LNCAP (cell line): ENCODE measurements at regions not wholly inside any gene's neighbourhood (a gene's known extent, or its start where the extent isn't known, plus 50 kb on each side); places are given as distances from the start of the nearest gene placed in this dataset.

Source experiments
- TF ChIP-seq, protein P1 (sequence below): fragments of 450-650 bp; IDR thresholded peaks from 2 replicates; pipeline ENCODE4 v1.5.1; 2017; ENCODE audit warnings: mild to moderate bottlenecking

DNA sequence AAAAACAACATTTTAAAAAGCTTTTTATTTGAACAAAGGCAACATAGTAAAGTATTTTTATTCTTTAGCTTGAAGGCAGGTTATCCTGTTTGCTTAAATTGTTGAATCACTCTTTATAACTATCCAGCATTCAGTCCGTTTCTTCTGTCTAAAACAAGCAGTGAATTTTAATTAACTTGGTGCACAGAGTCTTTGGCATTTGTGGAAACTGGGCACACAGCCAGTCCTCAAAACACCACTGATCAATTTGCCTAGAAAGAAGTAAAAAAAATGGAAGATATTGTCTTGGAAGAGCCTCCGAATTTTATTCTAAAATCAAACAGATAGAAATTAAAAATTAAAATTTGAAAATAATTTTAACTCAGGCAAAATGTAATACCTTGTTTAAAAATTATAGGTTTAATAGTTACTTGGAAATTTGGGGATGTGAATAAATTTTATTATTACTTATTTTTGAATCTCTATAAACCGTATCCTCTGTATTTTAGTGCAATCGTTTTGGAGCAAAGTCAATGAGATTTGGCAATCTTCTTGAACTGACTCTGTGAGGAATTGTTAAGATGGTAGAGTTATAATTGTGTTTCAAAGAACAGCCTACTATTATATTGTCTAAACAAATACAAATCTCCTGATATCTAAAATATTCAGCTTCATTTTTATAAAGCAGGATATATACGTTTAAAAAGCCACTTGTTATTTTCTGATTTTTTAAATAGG, 927.0 kb downstream of the SLC16A7 start:
- TF ChIP-seq, protein P1, sequence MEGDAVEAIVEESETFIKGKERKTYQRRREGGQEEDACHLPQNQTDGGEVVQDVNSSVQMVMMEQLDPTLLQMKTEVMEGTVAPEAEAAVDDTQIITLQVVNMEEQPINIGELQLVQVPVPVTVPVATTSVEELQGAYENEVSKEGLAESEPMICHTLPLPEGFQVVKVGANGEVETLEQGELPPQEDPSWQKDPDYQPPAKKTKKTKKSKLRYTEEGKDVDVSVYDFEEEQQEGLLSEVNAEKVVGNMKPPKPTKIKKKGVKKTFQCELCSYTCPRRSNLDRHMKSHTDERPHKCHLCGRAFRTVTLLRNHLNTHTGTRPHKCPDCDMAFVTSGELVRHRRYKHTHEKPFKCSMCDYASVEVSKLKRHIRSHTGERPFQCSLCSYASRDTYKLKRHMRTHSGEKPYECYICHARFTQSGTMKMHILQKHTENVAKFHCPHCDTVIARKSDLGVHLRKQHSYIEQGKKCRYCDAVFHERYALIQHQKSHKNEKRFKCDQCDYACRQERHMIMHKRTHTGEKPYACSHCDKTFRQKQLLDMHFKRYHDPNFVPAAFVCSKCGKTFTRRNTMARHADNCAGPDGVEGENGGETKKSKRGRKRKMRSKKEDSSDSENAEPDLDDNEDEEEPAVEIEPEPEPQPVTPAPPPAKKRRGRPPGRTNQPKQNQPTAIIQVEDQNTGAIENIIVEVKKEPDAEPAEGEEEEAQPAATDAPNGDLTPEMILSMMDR = no peak

DNA sequence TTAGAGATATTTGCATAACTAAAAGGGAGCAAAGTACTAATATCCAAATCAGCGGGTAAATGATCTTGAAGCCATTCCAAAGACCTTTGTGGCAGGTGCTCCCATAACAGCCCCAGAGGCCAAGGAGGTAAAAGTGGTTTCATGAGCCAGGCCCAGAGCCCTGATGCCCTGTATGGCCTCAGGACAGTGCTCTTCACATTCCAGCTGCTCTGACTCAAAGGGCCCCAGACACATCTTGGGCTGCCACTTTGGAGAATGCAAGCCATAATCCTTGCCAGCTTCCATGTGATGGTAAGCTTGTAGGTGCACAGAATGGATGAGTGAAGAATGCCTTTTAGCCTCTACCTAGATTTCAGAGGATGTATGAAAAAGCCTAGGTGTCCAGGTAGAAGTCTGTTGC, 933.4 kb downstream of the SLC16A7 start:
- TF ChIP-seq, protein P1 = no peak

GRCh38 chr12:60529723-60530122, 933.9 kb downstream of the SLC16A7 start:
- TF ChIP-seq, protein P1 = no peak

DNA sequence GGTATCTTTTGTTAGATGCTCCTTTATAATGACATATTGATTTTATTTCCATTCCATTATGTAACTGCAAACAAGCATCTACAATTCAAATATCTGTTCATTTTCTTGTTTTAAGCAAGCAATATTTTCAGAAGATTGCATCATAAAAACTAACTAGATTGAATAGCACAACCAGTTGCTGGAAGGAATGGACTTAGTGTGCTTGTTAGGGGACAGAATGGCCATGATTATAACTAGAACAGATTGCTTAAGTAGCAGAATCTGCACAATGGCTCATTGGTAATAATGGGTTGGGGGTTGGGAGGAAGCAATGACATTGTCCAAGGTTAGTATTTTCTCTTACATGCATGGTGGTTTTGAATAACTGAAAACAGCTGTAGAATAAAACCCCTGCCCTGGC, 939.5 kb downstream of the SLC16A7 start:
- TF ChIP-seq, protein P1 = no peak

- TF ChIP-seq, protein P1 = no peak
These were observed 943.8 kb downstream of the SLC16A7 start for GRCh38 chr12:60539592-60539991.

GRCh38 chr12:60568914-60569313, 973.1 kb downstream of the SLC16A7 start:
- TF ChIP-seq, protein P1 = no peak

DNA sequence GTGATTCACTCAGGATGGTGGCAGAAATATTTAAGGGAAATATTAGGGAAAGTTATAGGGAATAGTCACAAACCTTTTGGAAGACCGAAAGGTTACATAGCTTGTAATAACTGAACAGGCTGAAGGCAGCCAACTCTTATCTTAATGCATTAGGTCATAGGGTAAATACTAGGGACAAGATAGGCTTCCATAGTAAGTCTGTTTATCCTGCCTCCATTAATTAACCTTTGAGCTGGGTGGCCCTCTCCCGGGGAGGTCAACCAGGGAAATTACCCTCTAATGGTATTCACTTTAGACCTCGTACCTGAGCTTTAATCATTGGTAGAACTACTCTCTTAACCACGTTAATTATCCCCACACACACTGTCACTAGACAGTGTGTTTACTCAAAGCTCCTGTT, 981.8 kb downstream of the SLC16A7 start:
- TF ChIP-seq, protein P1 = no peak
